HepG2 (cell line): ENCODE measurements at regions not wholly inside any gene's neighbourhood (a gene's known extent, or its start where the extent isn't known, plus 50 kb on each side); places are given as distances from the start of the nearest gene placed in this dataset.

Experiments used
- ATAC-seq: fragments of 200-7000 bp; cut with Tn5 transposase; 3 replicates; pipeline ENCODE4 v1.9.1; 2020; ENCODE audit warnings: mild to moderate bottlenecking, moderate library complexity
- BruUV-seq: library from RNA; stranded (reverse); fragments of 400-500 nt; replicated peaks from 2 replicates; lab custom pipeline; 2021; lab: Mats Ljungman, UMichigan
- CTCF ChIA-PET: fragments of 300-600 bp; formaldehyde crosslinking; extraction: SDS; loops from one replicate; lab custom pipeline; 2021; ENCODE audit warnings: low total read pairs, inconsistent platforms, low intra/inter-chr PET ratio; lab: Yijun Ruan, JAX
- POLR2A ChIA-PET: fragments of 350-600 bp; sonication (Branson Sonifier 250); formaldehyde crosslinking; loops from one replicate; lab custom pipeline; 2020; ENCODE audit warnings: antibody characterized with exemption, inconsistent platforms; lab: Yijun Ruan, JAX
- DNase-seq: peaks from one replicate; pipeline ENCODE4 v3.0.0-alpha.2; 2015; ENCODE audit warnings: low spot score
- FAIRE-seq: peaks from 3 replicates; lab custom pipeline; 2011; peaks lifted over from hg19 to GRCh38; lab: Jason Lieb, UNC
- H2AFZ ChIP-seq: one replicate; pipeline ENCODE4 v1.6.1; 2011; ENCODE audit warnings: low read length, inconsistent platforms
- H3K27ac ChIP-seq: fragments of 300-600 bp; 3 replicates; pipeline ENCODE4 v1.8.0; 2011; ENCODE audit warnings: mixed run types, mild to moderate bottlenecking, mixed read lengths, low read length, inconsistent platforms; ENCODE audit not compliant: insufficient read depth; ENCODE audit errors: extremely low read length
- H3K27me3 ChIP-seq, 2 experiments: fragments of 200-600 bp in 1 of 2; 2 replicates in 1 of 2; 3 replicates in 1 of 2; pipeline versions ENCODE4 v1.6.0 to v1.8.0; 2011; ENCODE audit warnings: low read length in 2 of 2, mild to moderate bottlenecking in 2 of 2, moderate library complexity in 2 of 2, inconsistent platforms in 1 of 2; ENCODE audit not compliant: insufficient read depth in 2 of 2, control insufficient read depth in 1 of 2
- H3K36me3 ChIP-seq, 2 experiments: fragments of 200-600 bp in 1 of 2; replicated peaks in 1 of 2; 2 replicates in 1 of 2; 3 replicates in 1 of 2; pipeline versions ENCODE4 v1.5.1 to v1.8.0; 2011; ENCODE audit warnings: low read length in 2 of 2, inconsistent platforms in 1 of 2; ENCODE audit not compliant: insufficient read depth in 2 of 2, control insufficient read depth in 1 of 2
- H3K4me1 ChIP-seq: 2 replicates; pipeline ENCODE4 v1.5.1; 2012; ENCODE audit warnings: low read length, inconsistent platforms; ENCODE audit not compliant: insufficient read depth
- H3K4me2 ChIP-seq: 2 replicates; pipeline ENCODE4 v1.6.0; 2011; ENCODE audit warnings: low read depth, low read length, inconsistent platforms
- H3K4me3 ChIP-seq, 3 experiments: fragments of 200-600 bp in 1 of 3; sonication (generic), shearing (Covaris generic) in 1 of 3; replicated peaks in 1 of 3; 2 replicates each; pipeline ENCODE4 v1.5.1; 2011 to 2016; ENCODE audit warnings: low read length in 3 of 3, inconsistent platforms in 2 of 3, low read depth in 2 of 3, mild to moderate bottlenecking in 2 of 3, control low read depth in 1 of 3, mixed read lengths in 1 of 3; ENCODE audit not compliant: insufficient read depth in 1 of 3
- H3K79me2 ChIP-seq: one replicate; pipeline ENCODE4 v1.6.1; 2011; ENCODE audit warnings: low read length, inconsistent platforms; ENCODE audit not compliant: insufficient read depth
- H3K9ac ChIP-seq: 2 replicates; pipeline ENCODE4 v1.6.0; 2011; ENCODE audit warnings: mild to moderate bottlenecking, low read depth, low read length, inconsistent platforms; ENCODE audit not compliant: insufficient read depth
- H3K9me3 ChIP-seq: 2 replicates; pipeline ENCODE4 v1.5.1; 2012; ENCODE audit warnings: mild to moderate bottlenecking, low read length
- H4K20me1 ChIP-seq: 2 replicates; pipeline ENCODE4 v1.6.0; 2011; ENCODE audit warnings: inconsistent platforms, mild to moderate bottlenecking, low read length, moderate library complexity; ENCODE audit not compliant: insufficient read depth
- DMAP1 ChIP-seq: IDR thresholded peaks from 2 replicates; pipeline ENCODE4 v1.6.1; 2016
- EZH2 ChIP-seq: conservative IDR thresholded peaks from 2 replicates; pipeline ENCODE4 v1.6.1; 2012; ENCODE audit warnings: mild to moderate bottlenecking, low read depth, low read length, moderate library complexity
- HINFP ChIP-seq: sonication (generic); formaldehyde crosslinking; IDR thresholded peaks from 2 replicates; pipeline ENCODE4 v1.4.0; 2020; ENCODE audit warnings: low read depth, mild to moderate bottlenecking, missing genetic modification reagents
- MXD1 ChIP-seq: sonication (generic); formaldehyde crosslinking; IDR thresholded peaks from 2 replicates; pipeline ENCODE4 v1.4.0; 2020; ENCODE audit warnings: mild to moderate bottlenecking, missing genetic modification reagents
- NFYB ChIP-seq: sonication (generic); formaldehyde crosslinking; IDR thresholded peaks from 2 replicates; pipeline ENCODE4 v1.4.0; 2020; ENCODE audit warnings: missing genetic modification reagents
- NRL ChIP-seq: sonication (generic); formaldehyde crosslinking; IDR thresholded peaks from 2 replicates; pipeline ENCODE4 v1.5.0; 2020; ENCODE audit warnings: missing genetic modification reagents, mild to moderate bottlenecking, moderate library complexity, borderline replicate concordance
- PCBP2 ChIP-seq: fragments of 200-400 bp; formaldehyde crosslinking; optimal IDR thresholded peaks from 2 replicates; pipeline ENCODE3; 2018; ENCODE audit warnings: low read length, low read depth; ENCODE audit not compliant: poor library complexity, severe bottlenecking
- SP4 ChIP-seq: sonication (generic); formaldehyde crosslinking; IDR thresholded peaks from 2 replicates; pipeline ENCODE4 v1.8.1; 2023; ENCODE audit warnings: mild to moderate bottlenecking, missing genetic modification reagents
- TARDBP ChIP-seq: sonication (generic); formaldehyde crosslinking; IDR thresholded peaks from 2 replicates; pipeline ENCODE4 v1.8.0; 2022; ENCODE audit warnings: mild to moderate bottlenecking, missing genetic modification reagents
- TCF12 ChIP-seq, 2 experiments: fragments of 450-650 bp in 1 of 2; sonication (generic) in 1 of 2; formaldehyde crosslinking in 1 of 2; IDR thresholded peaks; 2 replicates each; pipeline versions ENCODE4 v1.6.1 to v1.8.0; 2017 to 2022; ENCODE audit warnings: antibody characterized with exemption in 1 of 2, mild to moderate bottlenecking in 1 of 2, missing genetic modification reagents in 1 of 2, moderate library complexity in 1 of 2
- ZKSCAN8 ChIP-seq: IDR thresholded peaks from 2 replicates; pipeline ENCODE4 v1.6.1; 2016; ENCODE audit warnings: borderline replicate concordance, missing genetic modification reagents, missing compliant biosample characterization
- ZMAT5 ChIP-seq: sonication (generic); formaldehyde crosslinking; IDR thresholded peaks from 2 replicates; pipeline ENCODE4 v1.5.0; 2020; ENCODE audit warnings: mild to moderate bottlenecking, low read depth, missing genetic modification reagents, borderline replicate concordance
- WGBS: methylation state at CpG from one replicate; pipeline ENCODE4 v1.1.6; 2017; ENCODE audit warnings: low lambda C conversion rate; 5-methylcytosine and 5-hydroxymethylcytosine counted together
- in situ Hi-C: cut with HindIII; loops from 2 replicates; pipeline ENCODE4 v1.10.0; 2017; ENCODE audit warnings: low pct_unique_long_range_greater_than_20kb; ENCODE audit not compliant: extremely low pct_ligation_motif_present
- intact Hi-C: fragments of 100-400 bp; cut with micrococcal nuclease; formaldehyde crosslinking; loops from one replicate; pipeline ENCODE4 v1.10.0; 2022; ENCODE audit not compliant: unreplicated experiment

GRCh38 chr4:151911970-151912369 lies 151.2 kb upstream of the GATB start:
- no peak overlapping the region for H2AFZ ChIP-seq
- no CpG with 5 or more reads among the region's 2 CpGs for WGBS
- H3K9ac ChIP-seq, result no peak overlapping the region
- BruUV-seq, result no TSS peak
- DNase-seq (no peak), FAIRE-seq (no peak), ATAC-seq (no peak)
- H3K27me3 ChIP-seq, result peaks cover 1 to 11% of the 10 kb centered on the region in 2 experiments; a peak in 2 of 5 replicates
- intact Hi-C loops (no loop called here), in situ Hi-C loops (no loop called here)
- no peaks in the 10 kb centered on the region for H3K36me3 ChIP-seq
- H3K4me3 ChIP-seq, result no peak overlapping the region
- no peaks in the 10 kb centered on the region for H4K20me1 ChIP-seq
- TF ChIP-seq ZMAT5 (CRISPR knock-in tag), result no peak
- no peak for TF ChIP-seq DMAP1 (CRISPR knock-in tag)
- no peak for TF ChIP-seq TCF12 (IDR thresholded peaks at IDR 0.05)
- no peak for TF ChIP-seq TCF12 (CRISPR knock-in tag; IDR thresholded peaks at IDR 0.05)
- TF ChIP-seq PCBP2, result no peak
- TF ChIP-seq HINFP (CRISPR knock-in tag), result no peak
- TF ChIP-seq ZKSCAN8 (CRISPR knock-in tag), result no peak
- TF ChIP-seq NFYB (CRISPR knock-in tag), result no peak
- no peak for TF ChIP-seq EZH2
- no peak for TF ChIP-seq SP4 (CRISPR knock-in tag)
- no peak for TF ChIP-seq MXD1
- no peak for TF ChIP-seq NRL (CRISPR knock-in tag)
- TF ChIP-seq TARDBP (CRISPR knock-in tag), result no peak
- no peak overlapping the region for H3K27ac ChIP-seq
- H3K9me3 ChIP-seq, result no peaks in the 10 kb centered on the region
- POLR2A ChIA-PET, result no interaction called here
- CTCF ChIA-PET, result no interaction called here
- H3K79me2 ChIP-seq, result no peaks in the 10 kb centered on the region
- no peaks in the 10 kb centered on the region for H3K4me1 ChIP-seq
- H3K4me2 ChIP-seq, result no peak overlapping the region
